GM21576 (cell line): ENCODE measurements at regions not wholly inside any gene's neighbourhood (a gene's known extent, or its start where the extent isn't known, plus 50 kb on each side); places are given as distances from the start of the nearest gene placed in this dataset.

Experiments
- ATAC-seq: cut with Tn5 transposase; IDR thresholded peaks from one replicate; pipeline ENCODE4 v1.9.1; 2021; ENCODE audit warnings: mild to moderate bottlenecking, moderate library complexity; ENCODE audit not compliant: unreplicated experiment

- ATAC-seq: no peak
Observed at GRCh38 chr2:206368484-206368883, 74.8 kb upstream of the ADAM23 start.

- ATAC-seq: no peak
Observed at GRCh38 chr2:206368933-206369569, 74.3 kb upstream of the ADAM23 start.

GRCh38 chr2:206375956-206376355, 67.4 kb upstream of the ADAM23 start:
- ATAC-seq: no peak

DNA sequence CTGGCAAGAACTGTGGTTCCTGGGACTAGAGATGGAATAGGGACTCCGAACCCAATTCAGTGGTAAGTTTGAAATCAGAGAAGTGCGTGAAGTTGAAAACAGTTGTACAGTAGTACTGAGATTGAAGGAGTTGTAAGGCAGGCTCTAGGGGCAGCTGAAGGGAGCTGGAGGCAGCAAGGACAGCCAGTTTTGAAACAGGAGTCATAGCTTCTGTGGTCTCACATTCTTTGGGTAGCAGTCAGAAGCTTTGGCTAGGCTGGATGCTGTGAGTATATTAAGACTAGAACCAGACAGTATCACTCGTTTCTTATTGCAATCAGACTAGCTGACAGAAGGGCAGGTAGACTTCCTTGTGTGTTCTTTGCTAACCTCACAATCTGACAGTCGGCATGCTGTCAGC, 64.5 kb upstream of the ADAM23 start:
- ATAC-seq: no peak

GRCh38 chr2:206379266-206379665, 64.1 kb upstream of the ADAM23 start:
- ATAC-seq: no peak

GRCh38 chr2:206379886-206380285, 63.4 kb upstream of the ADAM23 start:
- ATAC-seq: no peak

- no peak for ATAC-seq
Observed at GRCh38 chr2:206381881-206382280, 61.5 kb upstream of the ADAM23 start.

DNA sequence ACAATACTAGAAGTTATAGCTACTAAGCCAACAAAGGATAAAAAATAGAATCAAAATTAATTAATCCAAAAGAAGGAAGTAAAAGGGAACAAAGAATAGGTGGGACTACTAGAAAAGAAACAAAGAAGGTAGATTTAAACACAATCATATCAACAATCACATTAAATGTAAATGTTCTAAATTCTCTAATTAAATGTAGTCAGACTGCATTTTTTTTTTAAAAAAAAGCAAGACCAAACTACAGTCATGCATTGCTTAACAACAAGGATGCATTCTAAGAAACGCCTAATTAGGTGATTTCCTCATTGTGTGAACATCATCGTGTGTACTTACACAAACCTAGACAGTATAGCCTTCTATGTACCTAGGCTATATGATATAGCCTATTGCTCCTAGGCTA, 59.7 kb upstream of the ADAM23 start:
- no peak for ATAC-seq

DNA sequence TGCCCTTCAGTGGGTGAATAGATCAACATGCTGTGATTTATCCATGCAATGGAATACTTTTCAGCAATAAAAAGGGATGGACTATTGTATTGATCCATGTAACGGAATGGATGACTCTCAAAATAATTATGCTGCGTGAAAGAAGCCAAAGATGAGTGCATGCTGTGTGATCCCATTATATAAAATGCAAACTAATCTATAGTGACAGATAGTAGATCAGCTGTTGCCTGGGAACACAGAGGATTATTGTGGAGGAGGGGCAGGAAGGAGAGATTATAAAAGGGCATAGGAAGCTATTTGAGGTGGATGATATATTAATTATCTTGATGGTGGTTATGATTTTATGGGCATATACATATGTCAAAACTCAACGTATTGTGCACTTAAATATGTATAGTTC, 55.5 kb upstream of the ADAM23 start:
- no peak for ATAC-seq

DNA sequence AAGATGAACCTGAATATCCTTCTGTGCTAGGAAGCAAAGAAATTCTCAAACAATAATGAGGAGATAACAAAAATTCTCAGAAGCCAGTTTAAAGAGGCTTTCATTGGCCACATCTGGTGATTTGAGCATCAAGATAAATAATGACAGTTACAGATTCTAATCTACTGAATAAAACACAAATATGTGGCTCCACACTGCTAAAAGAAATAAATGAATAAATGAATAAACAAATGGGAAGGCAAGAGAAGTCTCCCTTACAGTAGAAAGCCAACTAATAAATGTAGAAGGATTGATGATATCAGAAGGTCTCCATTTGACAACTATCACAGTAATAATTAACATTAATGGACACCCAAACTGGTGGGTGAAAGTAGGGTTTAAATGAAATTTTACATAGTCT, 54.6 kb upstream of the ADAM23 start:
- no peak for ATAC-seq

DNA sequence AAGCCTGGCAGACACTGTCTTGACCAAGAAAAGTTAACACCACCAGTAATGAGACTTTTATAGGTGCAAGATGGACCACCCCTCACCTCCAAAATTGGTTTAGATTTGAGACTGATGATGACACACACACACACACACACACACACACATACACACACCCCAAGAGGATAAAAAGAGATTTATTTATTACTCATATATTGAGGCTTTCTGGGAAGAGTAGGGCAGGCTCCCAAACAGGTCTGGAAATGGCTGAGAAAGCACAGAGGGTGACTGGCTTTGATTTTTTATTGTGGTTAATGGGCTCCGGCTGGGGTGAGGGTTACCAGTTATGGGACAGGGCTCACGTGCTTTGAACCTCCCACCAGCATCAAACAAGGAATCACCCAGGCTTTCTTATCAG, 54.2 kb upstream of the ADAM23 start:
- ATAC-seq: no peak

DNA sequence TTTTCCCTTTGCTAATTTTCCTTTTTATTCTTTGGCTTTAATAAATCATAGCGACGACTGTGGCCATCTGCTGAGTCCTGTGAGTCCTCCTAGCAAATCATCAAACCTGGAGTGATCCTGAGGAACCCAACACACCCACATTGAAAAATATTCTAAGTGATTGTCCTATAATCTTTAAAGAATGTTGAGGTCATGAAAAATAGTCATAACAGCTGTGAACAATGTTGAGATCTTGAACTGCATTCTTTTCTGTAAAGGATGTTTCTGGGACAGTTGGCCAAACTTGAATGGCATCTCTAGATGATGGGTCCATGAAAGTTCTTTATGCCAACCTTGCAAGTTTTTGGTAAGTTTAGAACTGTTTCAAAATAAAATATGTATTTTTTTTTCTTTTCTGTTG, 53.2 kb upstream of the ADAM23 start:
- no peak for ATAC-seq

- ATAC-seq: peak; percentile 97
Observed at GRCh38 chr2:206392118-206392517, 51.2 kb upstream of the ADAM23 start.
